ENCODE measurements at regions not wholly inside any gene's neighbourhood (a gene's known extent, or its start where the extent isn't known, plus 50 kb on each side); places are given as distances from the start of the nearest gene placed in this dataset.

DNA sequence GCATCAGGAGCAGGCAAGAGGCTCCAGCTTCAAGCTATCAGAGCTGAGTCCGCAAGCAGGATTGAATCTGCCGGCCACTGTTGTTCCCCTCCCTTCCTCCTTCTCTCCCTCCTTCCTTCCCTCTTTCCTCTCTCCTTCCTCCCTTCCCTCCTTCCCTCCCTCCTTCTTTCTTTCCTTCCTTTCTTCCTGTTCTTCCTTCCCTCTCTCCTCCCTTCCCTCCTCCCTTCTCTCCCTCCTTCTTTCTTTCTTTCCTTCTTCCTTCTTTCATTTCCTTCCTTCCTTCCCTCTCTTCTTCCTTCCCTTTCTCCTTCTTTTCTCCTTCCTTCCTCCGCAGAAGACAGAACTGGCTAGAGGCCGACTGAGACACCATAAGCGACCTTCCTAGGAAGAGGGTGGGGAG, 534.0 kb downstream of the NPHP4 start:
- H3K4me2 ChIP-seq (ENCODE audit: control insufficient read depth, insufficient read depth) = no peak overlapping the region
- no peaks in the 10 kb centered on the region for H3K27me3 ChIP-seq (replicated peaks in 1 of 2; ENCODE audit: control insufficient read depth in 2 of 2, insufficient read depth in 2 of 2, low read length in 1 of 2)
- ChIA-PET RAD21 (ENCODE audit: unreplicated experiment) (no interaction called here), CTCF (no interaction called here), SMC1A (ENCODE audit: uncharacterized antibody, unreplicated experiment) (no interaction called here), POLR2A (no interaction called here)
- ATAC-seq (no peak), FAIRE-seq (no peak), DNase-seq (ENCODE audit: low read depth, low spot score) (no peak)
- H3K9ac ChIP-seq (ENCODE audit: control insufficient read depth, insufficient read depth, low read length) = no peak overlapping the region
- no peaks in the 10 kb centered on the region for H3K79me2 ChIP-seq (ENCODE audit: control insufficient read depth, insufficient read depth, low read length)
- no peak overlapping the region for H2AFZ ChIP-seq (ENCODE audit: control insufficient read depth, low read depth, low read length)
- H4K20me1 ChIP-seq (ENCODE audit: control insufficient read depth, insufficient read depth) = no peaks in the 10 kb centered on the region
- H3K9me3 ChIP-seq (replicated peaks; ENCODE audit: control insufficient read depth, insufficient read depth, low read length) = no peaks in the 10 kb centered on the region
- H3K4me3 ChIP-seq = no peak overlapping the region
- no peaks in the 10 kb centered on the region for H3K4me1 ChIP-seq (ENCODE audit: control insufficient read depth, insufficient read depth, low read length)
- no peaks in the 10 kb centered on the region for H3K36me3 ChIP-seq (ENCODE audit: control insufficient read depth in 2 of 2, insufficient read depth in 2 of 2, low read length in 1 of 2)
- in situ Hi-C loops (cut with MboI) (no loop called here), intact Hi-C loops (cut with micrococcal nuclease; ENCODE audit: unreplicated experiment) (no loop called here)
- WGBS (ENCODE audit: insufficient coverage, insufficient replicate concordance, low lambda C conversion rate, missing lambda C conversion rate) = 41% methylated on average over 5 of the region's 5 CpGs
- no peak overlapping the region for H3K27ac ChIP-seq (ENCODE audit: control insufficient read depth, insufficient read depth)
- no TSS peak for BruUV-seq (replicated peaks)
- no peak for TF ChIP-seq NFXL1 (IDR thresholded peaks at IDR 0.05; ENCODE audit: borderline replicate concordance)
- TF ChIP-seq, protein P1, sequence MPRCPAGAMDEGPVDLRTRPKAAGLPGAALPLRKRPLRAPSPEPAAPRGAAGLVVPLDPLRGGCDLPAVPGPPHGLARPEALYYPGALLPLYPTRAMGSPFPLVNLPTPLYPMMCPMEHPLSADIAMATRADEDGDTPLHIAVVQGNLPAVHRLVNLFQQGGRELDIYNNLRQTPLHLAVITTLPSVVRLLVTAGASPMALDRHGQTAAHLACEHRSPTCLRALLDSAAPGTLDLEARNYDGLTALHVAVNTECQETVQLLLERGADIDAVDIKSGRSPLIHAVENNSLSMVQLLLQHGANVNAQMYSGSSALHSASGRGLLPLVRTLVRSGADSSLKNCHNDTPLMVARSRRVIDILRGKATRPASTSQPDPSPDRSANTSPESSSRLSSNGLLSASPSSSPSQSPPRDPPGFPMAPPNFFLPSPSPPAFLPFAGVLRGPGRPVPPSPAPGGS (IDR thresholded peaks at IDR 0.05; ENCODE audit: borderline replicate concordance, insufficient read depth, low read depth, low read length, poor library complexity, severe bottlenecking) = no peak
- TF ChIP-seq HDGF (IDR thresholded peaks at IDR 0.05) = no peak
- TF ChIP-seq SMC3 (IDR thresholded peaks at IDR 0.05; ENCODE audit: borderline replicate concordance, low read length) = no peak
- TF ChIP-seq POU2F2 (IDR thresholded peaks at IDR 0.05; ENCODE audit: borderline replicate concordance, low read depth, low read length) = no peak
- no peak for TF ChIP-seq PAX8 (IDR thresholded peaks at IDR 0.05)
- TF ChIP-seq, protein P2, sequence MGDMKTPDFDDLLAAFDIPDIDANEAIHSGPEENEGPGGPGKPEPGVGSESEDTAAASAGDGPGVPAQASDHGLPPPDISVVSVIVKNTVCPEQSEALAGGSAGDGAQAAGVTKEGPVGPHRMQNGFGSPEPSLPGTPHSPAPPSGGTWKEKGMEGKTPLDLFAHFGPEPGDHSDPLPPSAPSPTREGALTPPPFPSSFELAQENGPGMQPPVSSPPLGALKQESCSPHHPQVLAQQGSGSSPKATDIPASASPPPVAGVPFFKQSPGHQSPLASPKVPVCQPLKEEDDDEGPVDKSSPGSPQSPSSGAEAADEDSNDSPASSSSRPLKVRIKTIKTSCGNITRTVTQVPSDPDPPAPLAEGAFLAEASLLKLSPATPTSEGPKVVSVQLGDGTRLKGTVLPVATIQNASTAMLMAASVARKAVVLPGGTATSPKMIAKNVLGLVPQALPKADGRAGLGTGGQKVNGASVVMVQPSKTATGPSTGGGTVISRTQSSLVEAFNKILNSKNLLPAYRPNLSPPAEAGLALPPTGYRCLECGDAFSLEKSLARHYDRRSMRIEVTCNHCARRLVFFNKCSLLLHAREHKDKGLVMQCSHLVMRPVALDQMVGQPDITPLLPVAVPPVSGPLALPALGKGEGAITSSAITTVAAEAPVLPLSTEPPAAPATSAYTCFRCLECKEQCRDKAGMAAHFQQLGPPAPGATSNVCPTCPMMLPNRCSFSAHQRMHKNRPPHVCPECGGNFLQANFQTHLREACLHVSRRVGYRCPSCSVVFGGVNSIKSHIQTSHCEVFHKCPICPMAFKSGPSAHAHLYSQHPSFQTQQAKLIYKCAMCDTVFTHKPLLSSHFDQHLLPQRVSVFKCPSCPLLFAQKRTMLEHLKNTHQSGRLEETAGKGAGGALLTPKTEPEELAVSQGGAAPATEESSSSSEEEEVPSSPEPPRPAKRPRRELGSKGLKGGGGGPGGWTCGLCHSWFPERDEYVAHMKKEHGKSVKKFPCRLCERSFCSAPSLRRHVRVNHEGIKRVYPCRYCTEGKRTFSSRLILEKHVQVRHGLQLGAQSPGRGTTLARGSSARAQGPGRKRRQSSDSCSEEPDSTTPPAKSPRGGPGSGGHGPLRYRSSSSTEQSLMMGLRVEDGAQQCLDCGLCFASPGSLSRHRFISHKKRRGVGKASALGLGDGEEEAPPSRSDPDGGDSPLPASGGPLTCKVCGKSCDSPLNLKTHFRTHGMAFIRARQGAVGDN (IDR thresholded peaks at IDR 0.05) = no peak
- TF ChIP-seq, protein P3, sequence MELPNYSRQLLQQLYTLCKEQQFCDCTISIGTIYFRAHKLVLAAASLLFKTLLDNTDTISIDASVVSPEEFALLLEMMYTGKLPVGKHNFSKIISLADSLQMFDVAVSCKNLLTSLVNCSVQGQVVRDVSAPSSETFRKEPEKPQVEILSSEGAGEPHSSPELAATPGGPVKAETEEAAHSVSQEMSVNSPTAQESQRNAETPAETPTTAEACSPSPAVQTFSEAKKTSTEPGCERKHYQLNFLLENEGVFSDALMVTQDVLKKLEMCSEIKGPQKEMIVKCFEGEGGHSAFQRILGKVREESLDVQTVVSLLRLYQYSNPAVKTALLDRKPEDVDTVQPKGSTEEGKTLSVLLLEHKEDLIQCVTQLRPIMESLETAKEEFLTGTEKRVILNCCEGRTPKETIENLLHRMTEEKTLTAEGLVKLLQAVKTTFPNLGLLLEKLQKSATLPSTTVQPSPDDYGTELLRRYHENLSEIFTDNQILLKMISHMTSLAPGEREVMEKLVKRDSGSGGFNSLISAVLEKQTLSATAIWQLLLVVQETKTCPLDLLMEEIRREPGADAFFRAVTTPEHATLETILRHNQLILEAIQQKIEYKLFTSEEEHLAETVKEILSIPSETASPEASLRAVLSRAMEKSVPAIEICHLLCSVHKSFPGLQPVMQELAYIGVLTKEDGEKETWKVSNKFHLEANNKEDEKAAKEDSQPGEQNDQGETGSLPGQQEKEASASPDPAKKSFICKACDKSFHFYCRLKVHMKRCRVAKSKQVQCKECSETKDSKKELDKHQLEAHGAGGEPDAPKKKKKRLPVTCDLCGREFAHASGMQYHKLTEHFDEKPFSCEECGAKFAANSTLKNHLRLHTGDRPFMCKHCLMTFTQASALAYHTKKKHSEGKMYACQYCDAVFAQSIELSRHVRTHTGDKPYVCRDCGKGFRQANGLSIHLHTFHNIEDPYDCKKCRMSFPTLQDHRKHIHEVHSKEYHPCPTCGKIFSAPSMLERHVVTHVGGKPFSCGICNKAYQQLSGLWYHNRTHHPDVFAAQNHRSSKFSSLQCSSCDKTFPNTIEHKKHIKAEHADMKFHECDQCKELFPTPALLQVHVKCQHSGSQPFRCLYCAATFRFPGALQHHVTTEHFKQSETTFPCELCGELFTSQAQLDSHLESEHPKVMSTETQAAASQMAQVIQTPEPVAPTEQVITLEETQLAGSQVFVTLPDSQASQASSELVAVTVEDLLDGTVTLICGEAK (IDR thresholded peaks at IDR 0.05; ENCODE audit: borderline replicate concordance) = no peak
- TF ChIP-seq, protein P4, sequence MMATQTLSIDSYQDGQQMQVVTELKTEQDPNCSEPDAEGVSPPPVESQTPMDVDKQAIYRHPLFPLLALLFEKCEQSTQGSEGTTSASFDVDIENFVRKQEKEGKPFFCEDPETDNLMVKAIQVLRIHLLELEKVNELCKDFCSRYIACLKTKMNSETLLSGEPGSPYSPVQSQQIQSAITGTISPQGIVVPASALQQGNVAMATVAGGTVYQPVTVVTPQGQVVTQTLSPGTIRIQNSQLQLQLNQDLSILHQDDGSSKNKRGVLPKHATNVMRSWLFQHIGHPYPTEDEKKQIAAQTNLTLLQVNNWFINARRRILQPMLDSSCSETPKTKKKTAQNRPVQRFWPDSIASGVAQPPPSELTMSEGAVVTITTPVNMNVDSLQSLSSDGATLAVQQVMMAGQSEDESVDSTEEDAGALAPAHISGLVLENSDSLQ (IDR thresholded peaks at IDR 0.05) = no peak
- no peak for TF ChIP-seq MEF2B (IDR thresholded peaks at IDR 0.05; ENCODE audit: partially characterized antibody, poor library complexity, severe bottlenecking)
